WTC11 (cell line): ENCODE measurements at regions not wholly inside any gene's neighbourhood (a gene's known extent, or its start where the extent isn't known, plus 50 kb on each side); places are given as distances from the start of the nearest gene placed in this dataset.

Experiments
- ATAC-seq: fragments of 200-7000 bp; cut with Tn5 transposase; 2 replicates; pipeline ENCODE4 v1.10.0; 2021; ENCODE audit warnings: mild to moderate bottlenecking, moderate library complexity
- CTCF ChIA-PET: fragments of 300-600 bp; sonication (Branson Sonifier 250); formaldehyde crosslinking; loops from one replicate; lab custom pipeline; 2021; ENCODE audit warnings: antibody characterized with exemption; lab: Charles Lee
- POLR2A ChIA-PET: fragments of 350-600 bp; sonication (Branson Sonifier 250); formaldehyde crosslinking; loops from one replicate; lab custom pipeline; 2021; ENCODE audit warnings: antibody characterized with exemption; lab: Charles Lee
- DNase-seq: peaks from one replicate; pipeline ENCODE4 v3.0.0; 2021; ENCODE audit warnings: low spot score
- H3K27ac Mint-ChIP-seq: 2 replicates; pipeline ENCODE4 v1.8.0; 2021; ENCODE audit warnings: mixed read lengths
- H3K27me3 Mint-ChIP-seq: 2 replicates; pipeline ENCODE4 v1.8.0; 2021; ENCODE audit warnings: low read depth, mild to moderate bottlenecking, moderate library complexity, mixed read lengths
- H3K36me3 Mint-ChIP-seq: 2 replicates; pipeline ENCODE4 v1.8.0; 2021; ENCODE audit warnings: mixed read lengths
- H3K4me1 Mint-ChIP-seq: 2 replicates; pipeline ENCODE4 v1.8.0; 2022; ENCODE audit warnings: mixed read lengths
- H3K4me3 Mint-ChIP-seq: 2 replicates; pipeline ENCODE4 v1.8.0; 2021; ENCODE audit warnings: mild to moderate bottlenecking, moderate library complexity, mixed read lengths
- H3K9me3 Mint-ChIP-seq: 2 replicates; pipeline ENCODE4 v1.8.0; 2021; ENCODE audit warnings: mixed read lengths
- ATF6 ChIP-seq: sonication (generic); formaldehyde crosslinking; IDR thresholded peaks from 2 replicates; pipeline ENCODE4 v1.8.1; 2023; ENCODE audit warnings: mild to moderate bottlenecking, missing genetic modification reagents
- E2F5 ChIP-seq: sonication (generic); formaldehyde crosslinking; IDR thresholded peaks from 2 replicates; pipeline ENCODE4 v1.8.1; 2022; ENCODE audit warnings: mild to moderate bottlenecking, moderate library complexity, missing genetic modification reagents
- ELF4 ChIP-seq: sonication (generic); formaldehyde crosslinking; IDR thresholded peaks from 2 replicates; pipeline ENCODE4 v1.8.1; 2022; ENCODE audit warnings: low read depth, mild to moderate bottlenecking, moderate library complexity, missing genetic modification reagents
- ESRRA ChIP-seq: sonication (generic); formaldehyde crosslinking; IDR thresholded peaks from 2 replicates; pipeline ENCODE4 v1.8.1; 2022; ENCODE audit warnings: mild to moderate bottlenecking, missing genetic modification reagents, borderline replicate concordance
- FOXP4 ChIP-seq: sonication (generic); formaldehyde crosslinking; IDR thresholded peaks from 2 replicates; pipeline ENCODE4 v1.8.0; 2022; ENCODE audit warnings: mild to moderate bottlenecking, missing genetic modification reagents
- GTF2I ChIP-seq: fragments of 250-450 bp; sonication (Bioruptor Pico); conservative IDR thresholded peaks from 2 replicates; pipeline ENCODE4 v1.4.0; 2021; ENCODE audit warnings: mild to moderate bottlenecking
- IRF2 ChIP-seq: sonication (generic); formaldehyde crosslinking; IDR thresholded peaks from 2 replicates; pipeline ENCODE4 v1.8.0; 2022; ENCODE audit warnings: low read depth, missing genetic modification reagents, borderline replicate concordance
- MLX ChIP-seq: sonication (generic); formaldehyde crosslinking; IDR thresholded peaks from 2 replicates; pipeline ENCODE4 v1.8.1; 2023; ENCODE audit warnings: mild to moderate bottlenecking, missing genetic modification reagents, moderate library complexity
- NR1H2 ChIP-seq: sonication (generic); formaldehyde crosslinking; IDR thresholded peaks from 2 replicates; pipeline ENCODE4 v1.9.0; 2021; ENCODE audit warnings: mild to moderate bottlenecking, moderate library complexity, missing genetic modification reagents
- NR2C2 ChIP-seq: sonication (generic); formaldehyde crosslinking; IDR thresholded peaks from 2 replicates; pipeline ENCODE4 v1.8.0; 2022; ENCODE audit warnings: mild to moderate bottlenecking, missing genetic modification reagents
- RORB ChIP-seq: fragments of 250-450 bp; sonication (Bioruptor Pico); IDR thresholded peaks from 2 replicates; pipeline ENCODE4 v1.9.0; 2021; ENCODE audit warnings: mild to moderate bottlenecking
- TP53 ChIP-seq: sonication (generic); formaldehyde crosslinking; IDR thresholded peaks from 2 replicates; pipeline ENCODE4 v1.8.1; 2023; ENCODE audit warnings: mild to moderate bottlenecking, missing genetic modification reagents
- ZBTB21 ChIP-seq: sonication (generic); formaldehyde crosslinking; IDR thresholded peaks from 2 replicates; pipeline ENCODE4 v1.8.1; 2023; ENCODE audit warnings: mild to moderate bottlenecking, missing genetic modification reagents, borderline replicate concordance
- ZNF232 ChIP-seq: sonication (generic); formaldehyde crosslinking; IDR thresholded peaks from 2 replicates; pipeline ENCODE4 v1.8.0; 2022; ENCODE audit warnings: mild to moderate bottlenecking, missing genetic modification reagents
- ZNF423 ChIP-seq: fragments of 250-450 bp; sonication (Bioruptor Pico); IDR thresholded peaks from 2 replicates; pipeline ENCODE4 v2.1.2; 2022; ENCODE audit warnings: mild to moderate bottlenecking, moderate library complexity
- TF ChIP-seq, protein P1 (sequence below): sonication (generic); formaldehyde crosslinking; IDR thresholded peaks from 2 replicates; pipeline ENCODE4 v1.8.1; 2022; ENCODE audit warnings: low read depth, missing genetic modification reagents, borderline replicate concordance
- TF ChIP-seq, protein P2 (sequence below): fragments of 250-450 bp; sonication (Bioruptor Pico); IDR thresholded peaks from 2 replicates; pipeline ENCODE4 v1.9.0; 2021; ENCODE audit warnings: mild to moderate bottlenecking
- TF ChIP-seq, protein P3 (sequence below): sonication (generic); formaldehyde crosslinking; IDR thresholded peaks from 2 replicates; pipeline ENCODE4 v1.8.0; 2022; ENCODE audit warnings: missing genetic modification reagents

DNA sequence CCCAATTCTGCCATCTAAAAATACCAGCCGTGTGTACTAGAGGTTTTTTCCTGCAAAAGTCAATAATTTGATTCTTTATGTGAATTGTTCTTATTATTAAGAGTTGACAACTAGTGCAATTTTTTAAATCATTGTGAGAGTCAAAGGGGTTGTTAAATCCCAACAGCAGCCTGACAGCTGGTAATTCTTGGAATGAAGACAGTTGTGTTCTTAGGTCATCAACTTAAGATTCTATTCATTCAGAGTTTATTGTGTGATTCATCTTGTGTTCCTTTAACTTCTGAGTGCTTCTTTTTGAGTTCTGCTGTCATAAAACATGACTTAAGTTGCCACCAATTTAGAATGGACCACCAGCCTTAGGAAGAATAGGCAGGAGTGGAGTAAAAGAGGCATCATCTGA, 329.0 kb downstream of the NAF1 start:
- H3K4me1 Mint-ChIP-seq, result no peaks in the 10 kb centered on the region
- ATAC-seq (no peak), DNase-seq (no peak)
- H3K27ac Mint-ChIP-seq, result no peak overlapping the region
- TF ChIP-seq, protein P1, sequence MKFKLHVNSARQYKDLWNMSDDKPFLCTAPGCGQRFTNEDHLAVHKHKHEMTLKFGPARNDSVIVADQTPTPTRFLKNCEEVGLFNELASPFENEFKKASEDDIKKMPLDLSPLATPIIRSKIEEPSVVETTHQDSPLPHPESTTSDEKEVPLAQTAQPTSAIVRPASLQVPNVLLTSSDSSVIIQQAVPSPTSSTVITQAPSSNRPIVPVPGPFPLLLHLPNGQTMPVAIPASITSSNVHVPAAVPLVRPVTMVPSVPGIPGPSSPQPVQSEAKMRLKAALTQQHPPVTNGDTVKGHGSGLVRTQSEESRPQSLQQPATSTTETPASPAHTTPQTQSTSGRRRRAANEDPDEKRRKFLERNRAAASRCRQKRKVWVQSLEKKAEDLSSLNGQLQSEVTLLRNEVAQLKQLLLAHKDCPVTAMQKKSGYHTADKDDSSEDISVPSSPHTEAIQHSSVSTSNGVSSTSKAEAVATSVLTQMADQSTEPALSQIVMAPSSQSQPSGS (CRISPR knock-in tag), result no peak
- TF ChIP-seq E2F5 (CRISPR knock-in tag), result no peak
- no peak for TF ChIP-seq RORB
- TF ChIP-seq GTF2I (CRISPR knock-in tag), result no peak
- TF ChIP-seq ZNF232 (CRISPR knock-in tag), result no peak
- no peak for TF ChIP-seq TP53 (CRISPR knock-in tag)
- no peak for TF ChIP-seq ATF6
- TF ChIP-seq, protein P2, sequence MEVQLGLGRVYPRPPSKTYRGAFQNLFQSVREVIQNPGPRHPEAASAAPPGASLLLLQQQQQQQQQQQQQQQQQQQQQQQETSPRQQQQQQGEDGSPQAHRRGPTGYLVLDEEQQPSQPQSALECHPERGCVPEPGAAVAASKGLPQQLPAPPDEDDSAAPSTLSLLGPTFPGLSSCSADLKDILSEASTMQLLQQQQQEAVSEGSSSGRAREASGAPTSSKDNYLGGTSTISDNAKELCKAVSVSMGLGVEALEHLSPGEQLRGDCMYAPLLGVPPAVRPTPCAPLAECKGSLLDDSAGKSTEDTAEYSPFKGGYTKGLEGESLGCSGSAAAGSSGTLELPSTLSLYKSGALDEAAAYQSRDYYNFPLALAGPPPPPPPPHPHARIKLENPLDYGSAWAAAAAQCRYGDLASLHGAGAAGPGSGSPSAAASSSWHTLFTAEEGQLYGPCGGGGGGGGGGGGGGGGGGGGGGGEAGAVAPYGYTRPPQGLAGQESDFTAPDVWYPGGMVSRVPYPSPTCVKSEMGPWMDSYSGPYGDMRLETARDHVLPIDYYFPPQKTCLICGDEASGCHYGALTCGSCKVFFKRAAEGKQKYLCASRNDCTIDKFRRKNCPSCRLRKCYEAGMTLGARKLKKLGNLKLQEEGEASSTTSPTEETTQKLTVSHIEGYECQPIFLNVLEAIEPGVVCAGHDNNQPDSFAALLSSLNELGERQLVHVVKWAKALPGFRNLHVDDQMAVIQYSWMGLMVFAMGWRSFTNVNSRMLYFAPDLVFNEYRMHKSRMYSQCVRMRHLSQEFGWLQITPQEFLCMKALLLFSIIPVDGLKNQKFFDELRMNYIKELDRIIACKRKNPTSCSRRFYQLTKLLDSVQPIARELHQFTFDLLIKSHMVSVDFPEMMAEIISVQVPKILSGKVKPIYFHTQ, result no peak
- no peak for TF ChIP-seq ZBTB21
- TF ChIP-seq ESRRA (CRISPR knock-in tag), result no peak
- no peak for TF ChIP-seq NR2C2 (CRISPR knock-in tag)
- TF ChIP-seq ZNF423, result no peak
- CTCF ChIA-PET, result no interaction called here
- H3K9me3 Mint-ChIP-seq, result peaks cover 14% of the 10 kb centered on the region
- no peak overlapping the region for H3K4me3 Mint-ChIP-seq
- H3K36me3 Mint-ChIP-seq, result peaks cover 3% of the 10 kb centered on the region; the same call in 1 of the 2 replicates
- no peaks in the 10 kb centered on the region for H3K27me3 Mint-ChIP-seq
- POLR2A ChIA-PET, result no interaction called here

- Mint-ChIP-seq H3K27me3 (no peaks in the 10 kb centered on the region), H3K9me3 (peaks cover 14% of the 10 kb centered on the region), H3K27ac (no peak overlapping the region), H3K36me3 (peaks cover 3% of the 10 kb centered on the region; the same call in 1 of the 2 replicates), H3K4me3 (no peak overlapping the region), H3K4me1 (no peaks in the 10 kb centered on the region)
- CTCF ChIA-PET, result interaction anchor here (0.6 kb wide), 1 partner anchor 201 kb away, joined by 4 read pairs; no protein-coding TSS in a partner anchor
- DNase-seq (no peak), ATAC-seq (no peak)
- TF ChIP-seq, protein P3, sequence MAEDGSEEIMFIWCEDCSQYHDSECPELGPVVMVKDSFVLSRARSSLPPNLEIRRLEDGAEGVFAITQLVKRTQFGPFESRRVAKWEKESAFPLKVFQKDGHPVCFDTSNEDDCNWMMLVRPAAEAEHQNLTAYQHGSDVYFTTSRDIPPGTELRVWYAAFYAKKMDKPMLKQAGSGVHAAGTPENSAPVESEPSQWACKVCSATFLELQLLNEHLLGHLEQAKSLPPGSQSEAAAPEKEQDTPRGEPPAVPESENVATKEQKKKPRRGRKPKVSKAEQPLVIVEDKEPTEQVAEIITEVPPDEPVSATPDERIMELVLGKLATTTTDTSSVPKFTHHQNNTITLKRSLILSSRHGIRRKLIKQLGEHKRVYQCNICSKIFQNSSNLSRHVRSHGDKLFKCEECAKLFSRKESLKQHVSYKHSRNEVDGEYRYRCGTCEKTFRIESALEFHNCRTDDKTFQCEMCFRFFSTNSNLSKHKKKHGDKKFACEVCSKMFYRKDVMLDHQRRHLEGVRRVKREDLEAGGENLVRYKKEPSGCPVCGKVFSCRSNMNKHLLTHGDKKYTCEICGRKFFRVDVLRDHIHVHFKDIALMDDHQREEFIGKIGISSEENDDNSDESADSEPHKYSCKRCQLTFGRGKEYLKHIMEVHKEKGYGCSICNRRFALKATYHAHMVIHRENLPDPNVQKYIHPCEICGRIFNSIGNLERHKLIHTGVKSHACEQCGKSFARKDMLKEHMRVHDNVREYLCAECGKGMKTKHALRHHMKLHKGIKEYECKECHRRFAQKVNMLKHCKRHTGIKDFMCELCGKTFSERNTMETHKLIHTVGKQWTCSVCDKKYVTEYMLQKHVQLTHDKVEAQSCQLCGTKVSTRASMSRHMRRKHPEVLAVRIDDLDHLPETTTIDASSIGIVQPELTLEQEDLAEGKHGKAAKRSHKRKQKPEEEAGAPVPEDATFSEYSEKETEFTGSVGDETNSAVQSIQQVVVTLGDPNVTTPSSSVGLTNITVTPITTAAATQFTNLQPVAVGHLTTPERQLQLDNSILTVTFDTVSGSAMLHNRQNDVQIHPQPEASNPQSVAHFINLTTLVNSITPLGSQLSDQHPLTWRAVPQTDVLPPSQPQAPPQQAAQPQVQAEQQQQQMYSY (CRISPR knock-in tag), result no peak
- TF ChIP-seq MLX (no peak), FOXP4 (no peak), IRF2 (no peak), ELF4 (no peak), NR1H2 (CRISPR knock-in tag) (no peak)
- POLR2A ChIA-PET, result no interaction called here
Measured at GRCh38 chr4:162837241-162837640, 329.4 kb downstream of the NAF1 start.
